HEK293 (cell line): ENCODE measurements at regions not wholly inside any gene's neighbourhood (a gene's known extent, or its start where the extent isn't known, plus 50 kb on each side); places are given as distances from the start of the nearest gene placed in this dataset.

Source experiments
- GLIS1 ChIP-seq: fragments of 450-650 bp; formaldehyde crosslinking; IDR thresholded peaks from 2 replicates; pipeline ENCODE4 v1.5.1; 2016; ENCODE audit warnings: missing biosample characterization, missing genetic modification characterization
- KLF1 ChIP-seq: fragments of 450-650 bp; formaldehyde crosslinking; IDR thresholded peaks from 2 replicates; pipeline ENCODE4 v1.5.1; 2016; ENCODE audit warnings: missing biosample characterization, missing genetic modification characterization
- TF ChIP-seq, protein P1 (sequence below): fragments of 450-650 bp; formaldehyde crosslinking; IDR thresholded peaks from 2 replicates; pipeline ENCODE4 v1.5.1; 2016; ENCODE audit warnings: missing biosample characterization, missing genetic modification characterization
- TF ChIP-seq, protein P2 (sequence below): fragments of 450-650 bp; formaldehyde crosslinking; IDR thresholded peaks from 2 replicates; pipeline ENCODE4 v1.5.1; 2016; ENCODE audit warnings: missing biosample characterization, missing genetic modification characterization

DNA sequence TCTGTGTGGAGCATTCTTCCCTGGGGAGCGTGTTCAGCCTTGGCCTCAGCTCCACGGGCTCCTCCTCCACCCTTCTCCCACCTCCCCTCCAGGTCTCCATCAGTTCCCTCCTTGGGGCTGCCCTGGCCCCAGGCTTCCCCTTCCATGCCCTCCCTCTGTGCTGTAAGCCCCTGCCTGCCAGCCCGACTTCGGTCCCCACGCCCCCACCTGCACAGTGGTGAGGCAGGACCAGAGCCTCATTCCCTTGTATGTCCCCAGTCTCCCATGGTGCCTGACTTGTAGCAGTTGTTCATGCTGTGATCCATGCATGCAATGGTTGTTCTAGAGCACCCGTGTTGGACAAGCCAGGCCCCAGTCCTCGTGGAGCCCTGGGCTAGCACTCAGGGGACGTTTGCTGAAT is 199.4 kb downstream of the RBFOX3 start:
- TF ChIP-seq, protein P1, sequence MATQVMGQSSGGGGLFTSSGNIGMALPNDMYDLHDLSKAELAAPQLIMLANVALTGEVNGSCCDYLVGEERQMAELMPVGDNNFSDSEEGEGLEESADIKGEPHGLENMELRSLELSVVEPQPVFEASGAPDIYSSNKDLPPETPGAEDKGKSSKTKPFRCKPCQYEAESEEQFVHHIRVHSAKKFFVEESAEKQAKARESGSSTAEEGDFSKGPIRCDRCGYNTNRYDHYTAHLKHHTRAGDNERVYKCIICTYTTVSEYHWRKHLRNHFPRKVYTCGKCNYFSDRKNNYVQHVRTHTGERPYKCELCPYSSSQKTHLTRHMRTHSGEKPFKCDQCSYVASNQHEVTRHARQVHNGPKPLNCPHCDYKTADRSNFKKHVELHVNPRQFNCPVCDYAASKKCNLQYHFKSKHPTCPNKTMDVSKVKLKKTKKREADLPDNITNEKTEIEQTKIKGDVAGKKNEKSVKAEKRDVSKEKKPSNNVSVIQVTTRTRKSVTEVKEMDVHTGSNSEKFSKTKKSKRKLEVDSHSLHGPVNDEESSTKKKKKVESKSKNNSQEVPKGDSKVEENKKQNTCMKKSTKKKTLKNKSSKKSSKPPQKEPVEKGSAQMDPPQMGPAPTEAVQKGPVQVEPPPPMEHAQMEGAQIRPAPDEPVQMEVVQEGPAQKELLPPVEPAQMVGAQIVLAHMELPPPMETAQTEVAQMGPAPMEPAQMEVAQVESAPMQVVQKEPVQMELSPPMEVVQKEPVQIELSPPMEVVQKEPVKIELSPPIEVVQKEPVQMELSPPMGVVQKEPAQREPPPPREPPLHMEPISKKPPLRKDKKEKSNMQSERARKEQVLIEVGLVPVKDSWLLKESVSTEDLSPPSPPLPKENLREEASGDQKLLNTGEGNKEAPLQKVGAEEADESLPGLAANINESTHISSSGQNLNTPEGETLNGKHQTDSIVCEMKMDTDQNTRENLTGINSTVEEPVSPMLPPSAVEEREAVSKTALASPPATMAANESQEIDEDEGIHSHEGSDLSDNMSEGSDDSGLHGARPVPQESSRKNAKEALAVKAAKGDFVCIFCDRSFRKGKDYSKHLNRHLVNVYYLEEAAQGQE (tag by site-specific recombination), result no peak
- no peak for TF ChIP-seq GLIS1 (tag by site-specific recombination)
- TF ChIP-seq KLF1 (tag by site-specific recombination), result no peak
- TF ChIP-seq, protein P2, sequence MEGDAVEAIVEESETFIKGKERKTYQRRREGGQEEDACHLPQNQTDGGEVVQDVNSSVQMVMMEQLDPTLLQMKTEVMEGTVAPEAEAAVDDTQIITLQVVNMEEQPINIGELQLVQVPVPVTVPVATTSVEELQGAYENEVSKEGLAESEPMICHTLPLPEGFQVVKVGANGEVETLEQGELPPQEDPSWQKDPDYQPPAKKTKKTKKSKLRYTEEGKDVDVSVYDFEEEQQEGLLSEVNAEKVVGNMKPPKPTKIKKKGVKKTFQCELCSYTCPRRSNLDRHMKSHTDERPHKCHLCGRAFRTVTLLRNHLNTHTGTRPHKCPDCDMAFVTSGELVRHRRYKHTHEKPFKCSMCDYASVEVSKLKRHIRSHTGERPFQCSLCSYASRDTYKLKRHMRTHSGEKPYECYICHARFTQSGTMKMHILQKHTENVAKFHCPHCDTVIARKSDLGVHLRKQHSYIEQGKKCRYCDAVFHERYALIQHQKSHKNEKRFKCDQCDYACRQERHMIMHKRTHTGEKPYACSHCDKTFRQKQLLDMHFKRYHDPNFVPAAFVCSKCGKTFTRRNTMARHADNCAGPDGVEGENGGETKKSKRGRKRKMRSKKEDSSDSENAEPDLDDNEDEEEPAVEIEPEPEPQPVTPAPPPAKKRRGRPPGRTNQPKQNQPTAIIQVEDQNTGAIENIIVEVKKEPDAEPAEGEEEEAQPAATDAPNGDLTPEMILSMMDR (tag by site-specific recombination), result no peak
